A673 (cell line): ENCODE measurements at regions not wholly inside any gene's neighbourhood (a gene's known extent, or its start where the extent isn't known, plus 50 kb on each side); places are given as distances from the start of the nearest gene placed in this dataset.

Experiments used
- BruUV-seq: library from RNA; stranded (reverse); fragments of 400-500 nt; replicated peaks from 2 replicates; lab custom pipeline; 2021; lab: Mats Ljungman, UMichigan
- CTCF ChIA-PET: fragments of 300-600 bp; sonication (Branson Sonifier 250); formaldehyde crosslinking; loops from one replicate; lab custom pipeline; 2022; ENCODE audit warnings: antibody characterized with exemption; lab: Charles Lee
- POLR2A ChIA-PET: fragments of 300-600 bp; sonication (Branson Sonifier 250); formaldehyde crosslinking; loops from one replicate; lab custom pipeline; 2022; ENCODE audit warnings: antibody characterized with exemption; ENCODE audit not compliant: low non-redundant PET; lab: Charles Lee
- DNase-seq: peaks from one replicate; pipeline ENCODE4 v3.0.0-alpha.2; 2015; ENCODE audit warnings: low spot score
- H3K27ac ChIP-seq: fragments of 200-600 bp; sonication (generic); 2 replicates; pipeline ENCODE4 v1.5.1; 2016; ENCODE audit warnings: mixed run types, low read depth, mild to moderate bottlenecking, mixed read lengths, antibody characterized with exemption, low read length; ENCODE audit not compliant: poor library complexity, severe bottlenecking
- H3K27me3 ChIP-seq: fragments of 200-600 bp; sonication (generic); replicated peaks from 2 replicates; pipeline ENCODE4 v1.6.1; 2017; ENCODE audit warnings: mixed run types, low read depth, mild to moderate bottlenecking, mixed read lengths, antibody characterized with exemption, low read length; ENCODE audit not compliant: insufficient read depth, poor library complexity
- H3K36me3 ChIP-seq: fragments of 200-600 bp; sonication (generic); 2 replicates; pipeline ENCODE4 v1.6.1; 2016; ENCODE audit warnings: mixed run types, mild to moderate bottlenecking, mixed read lengths, antibody characterized with exemption, low read length; ENCODE audit not compliant: insufficient read depth, poor library complexity, severe bottlenecking
- H3K4me1 ChIP-seq: fragments of 200-600 bp; sonication (generic); 2 replicates; pipeline ENCODE4 v1.6.1; 2017; ENCODE audit warnings: mixed run types, mild to moderate bottlenecking, mixed read lengths, antibody characterized with exemption, low read length; ENCODE audit not compliant: insufficient read depth, poor library complexity, severe bottlenecking
- H3K4me3 ChIP-seq: fragments of 200-600 bp; sonication (generic); 2 replicates; pipeline ENCODE4 v1.5.1; 2016; ENCODE audit warnings: low read depth, mixed run types, mild to moderate bottlenecking, mixed read lengths, low read length; ENCODE audit not compliant: poor library complexity, severe bottlenecking
- H3K9me3 ChIP-seq: fragments of 200-600 bp; sonication (generic); 2 replicates; pipeline ENCODE4 v1.6.1; 2016; ENCODE audit warnings: mixed run types, low read depth, mild to moderate bottlenecking, mixed read lengths, antibody characterized with exemption, low read length; ENCODE audit not compliant: poor library complexity, severe bottlenecking
- CTCF ChIP-seq: fragments of 300-800, 200-600 bp; sonication (generic); conservative IDR thresholded peaks from 2 replicates; pipeline ENCODE4 v1.5.1; 2017; ENCODE audit warnings: low read depth, mild to moderate bottlenecking, antibody characterized with exemption, low read length, moderate library complexity, mixed read lengths
- EZH2 ChIP-seq: fragments of 200-600 bp; sonication (generic); IDR thresholded peaks from 2 replicates; pipeline ENCODE4 v1.6.1; 2017; ENCODE audit warnings: borderline replicate concordance, low read depth, mild to moderate bottlenecking, mixed read lengths, antibody characterized with exemption, low read length; ENCODE audit not compliant: poor library complexity, severe bottlenecking
- intact Hi-C: fragments of 100-400 bp; cut with micrococcal nuclease; formaldehyde crosslinking; loops from one replicate; pipeline ENCODE4 v1.10.0; 2022; ENCODE audit not compliant: unreplicated experiment

GRCh38 chr2:181126311-181126868, 146.0 kb downstream of the UBE2E3 start:
- no peaks in the 10 kb centered on the region for H3K9me3 ChIP-seq
- no peaks in the 10 kb centered on the region for H3K27me3 ChIP-seq
- no TSS peak for BruUV-seq
- TF ChIP-seq CTCF (no peak), EZH2 (no peak)
- intact Hi-C loops: no loop called here
- no peak for DNase-seq
- H3K27ac ChIP-seq: no peak overlapping the region
- POLR2A ChIA-PET: no interaction called here
- peaks cover 5% of the 10 kb centered on the region for H3K4me1 ChIP-seq
- no peak overlapping the region for H3K4me3 ChIP-seq
- CTCF ChIA-PET: no interaction called here
- no peaks in the 10 kb centered on the region for H3K36me3 ChIP-seq

GRCh38 chr2:181128199-181128598, 147.8 kb downstream of the UBE2E3 start:
- Histone ChIP-seq H3K9me3 (no peaks in the 10 kb centered on the region), H3K27me3 (no peaks in the 10 kb centered on the region), H3K36me3 (no peaks in the 10 kb centered on the region), H3K27ac (no peak overlapping the region), H3K4me1 (peaks cover 5% of the 10 kb centered on the region), H3K4me3 (no peak overlapping the region)
- TF ChIP-seq EZH2 (no peak), CTCF (no peak)
- ChIA-PET POLR2A (no interaction called here), CTCF (no interaction called here)
- no TSS peak for BruUV-seq
- intact Hi-C loops: no loop called here
- no peak for DNase-seq

GRCh38 chr2:181129364-181130056, 149.1 kb downstream of the UBE2E3 start:
- ChIA-PET CTCF (no interaction called here), POLR2A (no interaction called here)
- TF ChIP-seq CTCF: no peak
- no peak for TF ChIP-seq EZH2
- intact Hi-C loops: no loop called here
- H3K36me3 ChIP-seq: no peaks in the 10 kb centered on the region
- H3K4me1 ChIP-seq: no peaks in the 10 kb centered on the region
- H3K27me3 ChIP-seq: no peaks in the 10 kb centered on the region
- DNase-seq: no peak
- H3K9me3 ChIP-seq: no peaks in the 10 kb centered on the region
- H3K27ac ChIP-seq: no peak overlapping the region
- no TSS peak for BruUV-seq
- no peak overlapping the region for H3K4me3 ChIP-seq
